Left forelimb (tissue), 1 donor: ENCODE measurements at regions not wholly inside any gene's neighbourhood (a gene's known extent, or its start where the extent isn't known, plus 50 kb on each side); places are given as distances from the start of the nearest gene placed in this dataset.
"Not testable (repeated sequence)": the region's sequence is repeated elsewhere in the genome, so short reads cannot be mapped to it uniquely, and the experiment has no call there.

ENCODE experiments used
- DNase-seq: peaks from one replicate; pipeline ENCODE4 v3.0.0-alpha.2; 2018; ENCODE audit warnings: low spot score

DNA sequence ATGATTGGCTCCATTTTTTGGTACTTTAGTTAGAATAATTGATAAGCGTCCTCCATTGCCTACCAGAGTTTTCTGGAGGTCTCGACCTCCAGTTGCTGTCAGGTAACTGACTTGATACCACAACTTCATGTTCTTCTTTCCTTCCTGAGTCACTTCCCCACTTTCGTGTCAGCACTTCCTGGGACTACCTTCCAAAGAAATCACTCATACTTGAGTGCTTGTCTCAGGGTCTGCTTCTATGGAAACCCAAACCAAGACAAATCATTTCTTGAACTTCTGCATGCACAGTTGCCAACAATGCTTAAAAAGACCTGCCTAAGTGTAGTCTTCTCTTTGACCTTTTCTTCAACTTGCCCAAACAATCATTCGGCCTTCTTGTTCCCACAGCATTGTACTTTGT lies 210.3 kb upstream of the ETAA1 start:
- no peak for DNase-seq

- DNase-seq, result not testable (repeated sequence)
These were observed 201.8 kb upstream of the ETAA1 start for GRCh38 chr2:67195327-67195726.

- DNase-seq, result no peak
These were observed 195.6 kb upstream of the ETAA1 start for GRCh38 chr2:67201521-67201920.

DNA sequence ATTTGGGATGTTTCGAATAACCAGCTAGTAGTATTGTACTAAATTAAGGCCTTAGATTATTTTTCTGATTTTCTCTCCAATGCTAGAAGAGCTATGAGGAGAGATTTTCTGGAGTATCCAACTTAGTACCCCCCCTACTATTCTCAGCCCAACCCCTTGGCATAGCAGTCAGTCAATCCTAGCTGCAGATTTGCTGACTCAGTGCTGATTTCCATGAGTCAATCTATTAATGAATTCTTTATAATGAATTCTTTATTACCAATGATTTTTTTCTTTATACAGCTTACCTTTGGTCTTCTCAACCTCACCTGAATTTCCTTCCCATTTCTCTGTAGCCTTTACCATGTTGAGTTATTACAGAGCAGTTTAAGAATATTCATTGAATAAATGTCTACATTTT lies 192.8 kb upstream of the ETAA1 start:
- DNase-seq, result no peak

GRCh38 chr2:67208887-67209500 lies 188.1 kb upstream of the ETAA1 start:
- no peak for DNase-seq

GRCh38 chr2:67210430-67210829 lies 186.7 kb upstream of the ETAA1 start:
- no peak for DNase-seq

GRCh38 chr2:67212203-67212602 lies 184.9 kb upstream of the ETAA1 start:
- DNase-seq, result no peak

DNA sequence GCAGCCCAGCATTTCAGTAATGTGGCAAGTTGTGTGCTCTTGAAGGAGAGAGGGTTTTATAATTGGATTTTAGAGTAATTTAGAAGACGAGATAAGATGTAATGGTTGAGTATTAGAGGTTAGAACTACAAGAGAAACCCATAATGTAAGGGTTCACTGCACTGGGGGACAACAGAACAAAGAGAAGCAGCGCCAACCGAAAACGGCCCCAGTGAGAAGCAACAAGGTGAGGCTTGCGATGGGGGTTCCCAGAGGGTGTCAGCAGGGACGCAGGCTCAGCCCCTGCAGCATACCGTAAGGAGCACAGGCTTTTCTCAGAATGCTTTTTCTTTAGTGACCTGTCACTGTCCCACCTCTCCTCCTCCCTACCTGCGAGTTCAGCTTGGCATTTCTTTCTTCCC lies 183.9 kb upstream of the ETAA1 start:
- no peak for DNase-seq

DNA sequence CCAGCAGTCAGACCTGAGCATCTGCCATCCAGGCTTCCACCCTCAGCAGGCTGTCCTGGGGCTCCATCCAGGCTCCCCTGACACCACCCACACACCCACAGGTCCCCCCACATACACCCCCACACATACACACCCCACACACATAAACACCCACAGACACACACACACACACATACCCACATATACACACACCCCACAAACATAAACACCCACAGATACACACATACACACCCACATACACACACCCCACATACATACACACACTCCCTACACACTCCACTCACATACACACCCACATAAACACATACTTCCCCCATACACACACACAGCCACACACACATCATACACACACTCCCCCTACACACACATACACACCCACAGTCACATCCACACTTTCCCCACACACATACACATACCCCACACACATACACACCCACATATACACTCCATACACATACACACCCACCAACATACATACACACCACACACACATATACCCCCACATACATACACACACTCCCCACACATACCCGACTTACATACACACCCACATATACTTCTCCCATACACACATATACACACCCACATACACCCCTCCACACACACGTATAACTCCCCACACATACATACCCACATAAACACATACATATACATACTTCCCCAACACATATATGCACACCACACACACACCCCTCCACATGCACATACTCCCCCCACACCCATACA lies 183.3 kb upstream of the ETAA1 start:
- no peak for DNase-seq

DNA sequence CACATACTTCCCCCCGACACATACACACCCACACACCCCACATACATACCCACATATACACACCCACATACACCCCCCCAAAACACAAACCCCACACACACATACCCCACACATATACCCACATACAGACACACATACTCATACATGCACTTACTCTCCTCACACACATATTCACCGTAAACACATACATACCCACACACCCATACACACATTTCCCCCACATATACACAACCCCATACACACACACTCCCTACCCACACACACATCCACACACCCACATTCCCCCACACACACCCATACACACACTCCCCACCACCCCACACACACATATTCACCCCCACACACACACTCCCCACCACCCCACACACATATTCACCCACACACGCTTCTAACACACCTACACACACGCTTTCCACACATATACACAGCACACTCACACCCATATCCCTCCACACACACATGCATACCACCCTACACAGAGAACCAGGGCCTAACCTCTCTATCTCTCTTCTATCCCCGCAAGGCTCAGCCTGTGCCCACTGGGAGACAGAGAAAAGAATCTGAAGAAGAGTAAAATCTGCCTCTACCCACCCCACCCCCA lies 182.4 kb upstream of the ETAA1 start:
- DNase-seq, result no peak

DNA sequence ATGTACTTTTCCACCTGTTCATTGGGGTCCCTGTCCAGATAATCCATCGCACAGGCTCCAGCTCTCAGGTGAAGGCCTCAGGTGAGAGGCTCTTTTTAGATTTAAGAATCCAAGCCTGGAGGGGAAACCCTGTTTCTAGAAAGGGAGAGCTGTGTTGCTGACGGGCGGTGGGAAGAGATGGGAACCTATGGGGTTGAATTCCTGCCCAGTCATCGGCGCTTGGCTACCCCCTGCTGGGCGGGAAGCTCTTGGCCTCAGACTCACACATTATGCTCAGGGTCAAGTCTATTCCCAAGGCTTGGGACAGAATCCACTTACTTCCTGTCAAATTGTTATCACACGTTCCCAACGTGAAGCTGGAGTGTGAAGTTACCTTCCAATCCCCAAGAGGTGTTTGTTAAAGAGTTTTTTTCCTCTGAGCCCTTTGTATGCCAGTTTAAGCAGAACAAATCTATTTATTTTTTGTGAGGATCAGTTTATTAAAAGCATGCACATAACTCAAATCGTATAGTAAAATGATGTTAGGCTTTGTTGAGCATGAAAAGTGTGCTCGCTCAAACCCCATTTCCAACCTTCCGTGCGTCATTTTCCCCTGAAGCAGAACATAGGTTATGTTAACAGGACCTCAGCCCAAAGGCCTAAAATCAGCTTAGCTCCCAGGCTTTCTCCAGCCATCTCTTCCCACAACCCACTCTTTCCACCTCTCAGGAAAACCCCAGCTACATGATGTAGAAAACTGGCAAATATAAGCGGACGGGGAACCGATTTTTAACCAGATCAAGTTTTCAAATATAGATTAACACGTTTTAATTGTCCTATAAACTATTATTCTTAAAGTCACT lies 181.7 kb upstream of the ETAA1 start:
- no peak for DNase-seq

DNA sequence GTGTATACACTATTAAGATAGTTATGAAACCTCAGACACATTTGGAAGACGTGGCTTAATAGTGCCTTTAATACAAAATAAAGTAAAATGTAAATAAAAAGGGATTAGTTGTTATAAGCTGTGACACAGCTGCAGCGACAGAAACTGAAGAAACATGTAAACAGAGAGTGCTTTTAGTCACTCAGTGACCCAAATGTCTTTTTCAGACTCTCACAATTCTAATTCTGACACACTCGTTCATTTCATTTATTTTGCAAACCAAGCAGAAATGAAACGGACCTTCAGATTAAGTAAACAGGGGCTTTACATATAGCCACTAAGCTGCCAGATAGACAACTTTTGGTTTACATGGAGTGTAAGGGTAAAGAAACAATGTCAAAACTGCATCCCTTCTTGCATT lies 181.0 kb upstream of the ETAA1 start:
- DNase-seq, result no peak

DNA sequence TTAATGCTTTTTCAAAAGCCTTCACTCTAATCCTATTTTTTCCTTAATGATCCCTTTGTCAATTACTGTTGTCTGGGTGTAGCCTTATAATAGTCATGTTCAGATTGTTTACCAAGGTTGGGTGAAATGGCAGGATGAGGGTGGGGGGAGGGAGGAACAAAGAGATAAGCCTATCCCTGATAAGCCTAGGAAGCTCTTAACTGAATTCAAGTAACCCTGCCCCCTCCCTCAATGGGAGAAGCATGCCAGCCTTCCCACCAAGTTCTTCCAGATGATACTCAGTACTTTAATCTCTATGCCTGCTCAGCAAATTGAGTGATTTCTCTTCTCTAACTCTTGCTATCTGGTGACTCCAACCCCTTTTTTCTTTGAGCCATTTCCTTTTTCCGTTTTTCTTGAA lies 180.3 kb upstream of the ETAA1 start:
- no peak for DNase-seq

DNA sequence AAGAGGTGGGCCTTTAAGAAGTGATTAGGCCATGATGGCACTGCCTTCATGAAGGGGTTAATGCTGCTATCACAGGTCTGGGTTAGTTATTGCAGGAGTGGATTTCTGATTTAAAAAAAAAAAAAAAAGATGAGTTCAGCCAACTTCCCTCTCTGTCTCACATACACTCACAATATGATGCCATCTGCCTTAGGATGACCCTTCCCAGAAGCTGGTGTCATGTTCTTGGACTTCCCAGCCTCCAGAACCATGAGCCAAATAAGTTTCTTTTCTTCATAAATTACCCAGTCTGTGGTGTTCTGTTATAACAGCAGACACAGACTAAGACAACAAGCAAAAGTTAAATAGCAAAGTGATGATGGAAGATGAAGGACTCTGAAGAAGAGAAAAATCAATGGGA lies 179.7 kb upstream of the ETAA1 start:
- no peak for DNase-seq

DNA sequence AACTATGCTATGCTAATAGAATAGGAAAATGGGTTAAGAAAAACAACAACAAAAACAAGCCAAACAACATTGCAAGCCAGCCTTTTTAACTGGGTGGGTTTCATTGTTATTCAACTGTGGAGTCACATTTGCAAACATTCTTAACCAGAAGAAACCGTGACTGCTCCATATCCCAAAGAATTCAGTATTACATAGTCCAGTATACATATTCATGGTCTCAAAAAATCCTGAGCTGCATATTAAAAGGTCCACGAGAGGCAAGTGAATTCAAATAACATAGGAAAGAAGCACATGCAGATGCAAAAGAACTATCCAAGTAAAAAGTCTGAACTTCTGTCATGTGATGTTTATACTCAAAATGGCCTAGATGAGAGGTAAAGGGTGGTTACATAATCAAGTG lies 179.1 kb upstream of the ETAA1 start:
- DNase-seq, result no peak

- no peak for DNase-seq
These were observed 177.5 kb upstream of the ETAA1 start for GRCh38 chr2:67219651-67220050.

- DNase-seq, result no peak
These were observed 175.9 kb upstream of the ETAA1 start for GRCh38 chr2:67221266-67221665.

DNA sequence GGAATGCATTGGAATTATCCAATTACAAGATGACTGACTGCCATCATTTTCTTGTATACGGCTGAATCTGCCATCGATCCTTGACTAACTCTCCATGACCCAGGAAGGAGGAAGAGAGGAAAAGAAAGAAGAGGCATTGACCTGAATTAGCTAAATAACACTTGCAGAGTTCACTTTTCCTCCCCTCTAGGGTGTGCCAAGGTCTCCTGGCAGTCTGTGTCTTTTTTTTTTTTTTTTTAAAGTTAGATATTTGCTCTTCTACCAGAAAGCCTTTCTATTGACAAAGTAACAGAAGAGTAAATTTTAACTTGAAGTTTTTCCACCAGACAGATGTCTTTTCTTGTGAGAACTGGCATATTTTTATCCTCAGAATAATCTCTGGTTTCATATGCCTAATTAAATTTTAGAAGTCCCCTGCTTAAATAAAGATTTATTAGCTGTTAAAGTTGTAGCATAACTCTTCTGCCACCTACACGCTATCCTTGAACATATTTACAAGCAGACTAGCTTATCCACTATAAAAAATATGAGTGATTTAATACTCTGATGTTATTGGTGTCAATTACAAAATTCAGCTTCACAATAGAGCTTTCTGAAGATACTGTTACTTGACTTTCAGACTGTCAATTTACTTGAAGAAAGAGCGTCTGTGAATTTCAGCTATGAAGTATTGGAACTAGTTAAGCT lies 171.7 kb upstream of the ETAA1 start:
- DNase-seq, result no peak

DNA sequence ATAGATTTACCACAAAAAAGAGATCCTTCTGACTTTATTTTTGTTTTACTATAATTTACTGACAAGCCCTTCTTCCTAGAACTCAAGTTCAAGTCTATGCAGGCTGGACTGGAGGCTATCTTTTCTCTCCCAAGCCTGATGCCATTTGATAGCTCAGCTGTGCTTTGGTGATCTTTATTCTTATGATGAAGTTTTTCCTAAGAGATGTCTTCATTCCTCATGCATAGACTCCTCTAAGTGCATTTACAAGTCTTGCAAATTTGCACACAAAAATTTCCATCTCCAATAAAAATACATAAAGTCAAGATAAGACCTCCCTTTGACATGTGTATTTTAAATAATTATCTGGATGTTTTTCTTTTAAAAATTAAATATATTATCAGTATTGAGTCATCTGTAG lies 167.4 kb upstream of the ETAA1 start:
- DNase-seq, result no peak

- no peak for DNase-seq
These were observed 164.2 kb upstream of the ETAA1 start for GRCh38 chr2:67232936-67233335.

DNA sequence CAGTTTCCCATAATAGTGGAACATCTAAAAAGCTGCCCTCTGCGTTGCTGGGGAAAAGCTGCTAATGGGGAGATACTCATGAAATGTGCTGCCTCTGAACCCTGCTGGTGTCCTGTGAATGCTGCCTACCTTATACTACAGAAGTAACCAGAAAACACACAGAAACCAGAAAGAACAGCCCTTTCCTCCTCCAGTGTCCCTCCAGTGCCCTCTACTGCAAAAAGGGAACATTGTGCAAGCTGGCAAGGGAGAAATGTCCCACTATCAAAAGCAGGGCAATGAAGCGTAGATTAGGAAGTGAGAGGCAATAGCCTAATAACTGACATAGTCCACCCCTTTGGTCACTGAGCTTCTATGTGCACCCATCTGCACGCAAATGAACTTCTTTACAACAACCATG lies 162.7 kb upstream of the ETAA1 start:
- no peak for DNase-seq

DNA sequence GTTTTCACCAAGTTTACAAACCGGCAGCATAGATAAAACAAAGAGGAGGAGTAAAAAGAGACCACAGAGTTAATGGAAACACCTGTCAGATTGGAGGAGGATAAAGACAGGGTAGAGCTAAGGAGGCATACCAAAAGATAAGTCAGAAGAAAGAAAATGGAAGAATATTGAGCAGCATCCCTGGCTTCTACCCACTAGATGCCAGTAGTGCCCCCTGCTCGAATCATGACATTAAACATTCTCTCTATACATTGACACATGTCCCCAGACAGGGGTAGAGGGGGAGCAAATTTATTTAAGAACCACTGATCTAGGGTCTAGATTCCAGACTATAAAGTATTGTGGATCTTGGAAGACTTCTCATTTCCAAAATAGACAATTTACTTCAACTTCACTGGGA lies 159.8 kb upstream of the ETAA1 start:
- DNase-seq, result no peak
